Colonic mucosa (tissue), 4 donors: ENCODE measurements at regions not wholly inside any gene's neighbourhood (a gene's known extent, or its start where the extent isn't known, plus 50 kb on each side); places are given as distances from the start of the nearest gene placed in this dataset.

ENCODE experiments used
- DNase-seq: peaks from one replicate; pipeline ENCODE4 v3.0.0-alpha.2; 2020
- H3K27ac ChIP-seq: fragments of 200-600 bp; one replicate; pipeline ENCODE4 v1.8.0; 2021
- H3K27me3 ChIP-seq: fragments of 200-600 bp; one replicate; pipeline ENCODE4 v1.8.0; 2021
- H3K36me3 ChIP-seq: fragments of 200-600 bp; one replicate; pipeline ENCODE4 v1.8.0; 2021
- H3K4me1 ChIP-seq: fragments of 200-600 bp; one replicate; pipeline ENCODE4 v1.8.0; 2021; ENCODE audit warnings: mild to moderate bottlenecking
- H3K4me3 ChIP-seq: fragments of 200-600 bp; one replicate; pipeline ENCODE4 v1.8.0; 2021
- H3K9ac ChIP-seq, 2 donors: one replicate each; pipeline ENCODE4 v1.7.0; 2013; ENCODE audit warnings: control low read depth in 2 of 2, low read depth in 2 of 2, low read length in 2 of 2
- H3K9me3 ChIP-seq: fragments of 200-600 bp; one replicate; pipeline ENCODE4 v1.8.0; 2021
- CTCF ChIP-seq: fragments of 200-600 bp; IDR thresholded peaks from one replicate; pipeline ENCODE4 v1.8.0; 2022; ENCODE audit warnings: antibody characterized with exemption, mild to moderate bottlenecking
- intact Hi-C: fragments of 100-400 bp; cut with DNase I; formaldehyde crosslinking; loops from one replicate; pipeline ENCODE4 v1.14.1; 2022
- donor health status: healthy.
- donor health status: DM: no; HTN: no; CAD: no.
- donor health status: DM: no; HTN: no; CAD: no.

GRCh38 chr16:66115373-66115772 is 251.1 kb upstream of the CDH5 start:
- Histone ChIP-seq H3K27me3 (no peaks in the 10 kb centered on the region), H3K9me3 (no peaks in the 10 kb centered on the region), H3K4me3 (no peak overlapping the region), H3K4me1 (no peaks in the 10 kb centered on the region), H3K27ac (no peak overlapping the region), H3K36me3 (no peaks in the 10 kb centered on the region), H3K9ac (no peak overlapping the region)
- intact Hi-C loops, result no loop called here
- no peak for DNase-seq
- TF ChIP-seq CTCF, result no peak

- intact Hi-C loops, result no loop called here
- Histone ChIP-seq H3K36me3 (no peaks in the 10 kb centered on the region), H3K27me3 (no peaks in the 10 kb centered on the region), H3K9me3 (no peaks in the 10 kb centered on the region), H3K4me1 (no peaks in the 10 kb centered on the region), H3K27ac (no peak overlapping the region), H3K9ac (no peak overlapping the region), H3K4me3 (no peak overlapping the region)
- no peak for TF ChIP-seq CTCF
- DNase-seq, result no peak
Observed at GRCh38 chr16:66113223-66113622, 253.3 kb upstream of the CDH5 start.

GRCh38 chr16:66109677-66110076 is 256.8 kb upstream of the CDH5 start:
- H3K4me1 ChIP-seq, result no peaks in the 10 kb centered on the region
- no peak overlapping the region for H3K27ac ChIP-seq
- no peak for DNase-seq
- H3K27me3 ChIP-seq, result no peaks in the 10 kb centered on the region
- intact Hi-C loops, result no loop called here
- no peak overlapping the region for H3K9ac ChIP-seq
- H3K36me3 ChIP-seq, result no peaks in the 10 kb centered on the region
- no peak overlapping the region for H3K4me3 ChIP-seq
- H3K9me3 ChIP-seq, result no peaks in the 10 kb centered on the region
- TF ChIP-seq CTCF, result no peak

- Histone ChIP-seq H3K9me3 (no peaks in the 10 kb centered on the region), H3K9ac (no peak overlapping the region), H3K27ac (no peak overlapping the region), H3K4me3 (no peak overlapping the region), H3K4me1 (no peaks in the 10 kb centered on the region), H3K27me3 (no peaks in the 10 kb centered on the region), H3K36me3 (no peaks in the 10 kb centered on the region)
- no peak for TF ChIP-seq CTCF
- intact Hi-C loops, result no loop called here
- no peak for DNase-seq
Observed at GRCh38 chr16:66107661-66108060, 258.8 kb upstream of the CDH5 start.

- no peak overlapping the region for H3K9ac ChIP-seq
- H3K4me1 ChIP-seq, result no peaks in the 10 kb centered on the region
- DNase-seq, result no peak
- no peak for TF ChIP-seq CTCF
- intact Hi-C loops, result no loop called here
- no peak overlapping the region for H3K4me3 ChIP-seq
- H3K27me3 ChIP-seq, result no peaks in the 10 kb centered on the region
- no peaks in the 10 kb centered on the region for H3K9me3 ChIP-seq
- no peaks in the 10 kb centered on the region for H3K36me3 ChIP-seq
- H3K27ac ChIP-seq, result no peak overlapping the region
Observed at GRCh38 chr16:66103211-66103610, 263.3 kb upstream of the CDH5 start.

GRCh38 chr16:66099306-66099705 is 267.2 kb upstream of the CDH5 start:
- no peaks in the 10 kb centered on the region for H3K4me1 ChIP-seq
- intact Hi-C loops, result no loop called here
- TF ChIP-seq CTCF, result no peak
- H3K36me3 ChIP-seq, result no peaks in the 10 kb centered on the region
- no peak overlapping the region for H3K27ac ChIP-seq
- no peaks in the 10 kb centered on the region for H3K27me3 ChIP-seq
- no peak overlapping the region for H3K9ac ChIP-seq
- H3K9me3 ChIP-seq, result no peaks in the 10 kb centered on the region
- no peak overlapping the region for H3K4me3 ChIP-seq
- DNase-seq, result no peak
